Left ventricle myocardium inferior (tissue), 1 donor: ENCODE measurements at regions not wholly inside any gene's neighbourhood (a gene's known extent, or its start where the extent isn't known, plus 50 kb on each side); places are given as distances from the start of the nearest gene placed in this dataset.
"Not testable (repeated sequence)": the region's sequence is repeated elsewhere in the genome, so short reads cannot be mapped to it uniquely, and the experiment has no call there.

Experiments used
- DNase-seq: peaks from one replicate; pipeline ENCODE4 v3.0.0-alpha.2; 2020
- H3K27ac ChIP-seq: fragments of 200-600 bp; replicated peaks from 2 replicates; pipeline ENCODE4 v1.8.0; 2021
- H3K27me3 ChIP-seq: fragments of 200-600 bp; 2 replicates; pipeline ENCODE4 v1.8.0; 2021; ENCODE audit warnings: low read depth
- H3K36me3 ChIP-seq: fragments of 200-600 bp; 2 replicates; pipeline ENCODE4 v1.8.0; 2021
- H3K4me1 ChIP-seq: fragments of 200-600 bp; 2 replicates; pipeline ENCODE4 v1.8.0; 2021
- H3K4me3 ChIP-seq: fragments of 200-600 bp; 2 replicates; pipeline ENCODE4 v1.8.0; 2021; ENCODE audit warnings: mild to moderate bottlenecking, moderate library complexity
- H3K9me3 ChIP-seq: fragments of 200-600 bp; replicated peaks from 2 replicates; pipeline ENCODE4 v1.8.0; 2021
- intact Hi-C: fragments of 100-400 bp; cut with micrococcal nuclease; formaldehyde crosslinking; loops from one replicate; pipeline ENCODE4 v1.11.0; 2022
- TF ChIP-seq, protein P1 (sequence below): fragments of 200-600 bp; IDR thresholded peaks from 2 replicates; pipeline ENCODE4 v1.8.0; 2021; ENCODE audit warnings: antibody characterized with exemption, mild to moderate bottlenecking, borderline replicate concordance
- donor health status: DM: no; HTN: yes; CAD: no; lungs with severe emphysema.

DNA sequence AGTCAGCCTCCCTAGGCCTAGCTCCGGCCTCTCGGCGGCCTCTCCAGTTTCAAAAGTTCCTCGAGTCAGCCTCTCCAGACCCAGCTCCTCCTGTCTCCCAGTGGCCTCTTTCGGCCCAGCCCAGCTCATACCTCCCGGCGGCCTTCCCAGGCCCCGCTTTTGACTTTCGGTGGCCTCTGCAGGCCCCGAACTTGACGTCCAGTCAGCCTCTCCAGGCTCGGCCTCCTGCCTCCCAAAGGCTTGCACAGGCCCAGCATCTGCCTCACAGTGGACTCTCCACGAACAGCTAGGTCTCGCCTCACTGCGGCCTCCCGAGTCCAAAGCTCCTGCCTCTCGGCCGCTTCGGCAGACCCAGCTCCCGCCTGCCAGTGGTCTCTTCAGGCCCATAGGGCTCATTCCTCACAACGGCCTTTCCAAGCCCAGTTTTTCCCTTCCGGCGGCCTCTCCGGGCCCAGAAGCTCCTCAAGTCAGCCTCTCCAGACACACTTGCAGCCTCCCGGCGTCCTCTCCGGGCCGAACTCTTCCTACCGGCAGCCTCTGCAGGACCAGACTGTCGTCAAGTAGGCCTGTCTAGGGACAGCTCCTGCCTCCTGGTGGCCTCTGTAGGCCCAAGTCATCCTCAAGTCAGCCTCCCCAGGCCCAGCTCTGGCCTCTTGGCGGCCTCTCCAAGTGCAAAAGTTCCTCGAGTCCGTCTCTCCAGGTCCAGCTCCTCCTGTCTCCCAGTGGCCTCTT, 249.9 kb upstream of the ZNF722 start:
- DNase-seq, H3K27me3 ChIP-seq, intact Hi-C loops, H3K4me3 ChIP-seq, H3K4me1 ChIP-seq, H3K36me3 ChIP-seq, H3K27ac ChIP-seq, H3K9me3 ChIP-seq: not testable (repeated sequence)

DNA sequence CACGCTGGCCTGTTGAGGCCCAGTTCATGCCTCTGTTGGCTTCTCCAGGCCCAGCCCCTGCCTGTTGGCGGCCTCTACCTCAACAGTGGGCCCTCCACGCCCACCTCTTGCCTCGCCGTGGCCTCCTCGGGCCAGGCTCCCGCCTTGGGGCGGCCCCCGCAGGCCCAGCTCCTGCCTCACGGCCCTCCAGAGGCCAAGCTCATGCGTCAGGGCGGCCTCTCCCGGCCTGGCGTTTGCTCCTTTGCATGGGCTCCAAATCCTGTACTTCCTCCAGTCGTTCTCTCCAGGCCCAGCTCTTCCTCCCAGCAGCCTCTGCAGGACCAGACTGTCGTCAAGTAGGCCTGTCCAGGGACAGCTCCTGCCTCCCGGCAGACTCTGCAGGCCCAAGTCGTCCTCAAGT, 246.2 kb upstream of the ZNF722 start:
- H3K9me3 ChIP-seq, DNase-seq, H3K4me1 ChIP-seq: not testable (repeated sequence)

DNA sequence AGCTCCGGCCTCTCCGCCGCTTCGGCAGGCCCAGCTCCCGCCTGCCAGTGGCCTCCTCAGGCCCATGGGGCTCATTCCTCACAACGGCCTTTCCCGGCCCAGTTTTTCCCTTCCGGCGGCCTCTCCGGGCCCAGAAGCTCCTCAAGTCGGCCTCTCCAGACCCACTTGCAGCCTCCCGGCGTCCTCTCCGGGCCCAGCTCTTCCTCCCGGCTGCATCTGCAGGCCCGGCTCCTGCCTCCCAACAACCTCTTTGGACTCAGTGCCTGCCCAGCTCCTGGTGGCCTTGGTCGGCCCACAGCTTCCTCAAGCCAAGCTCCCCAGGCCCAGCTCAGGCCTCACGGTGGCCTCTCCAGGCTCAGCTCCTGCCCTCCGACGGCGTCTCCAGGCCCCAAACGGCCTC, 245.5 kb upstream of the ZNF722 start:
- H3K27me3 ChIP-seq, H3K27ac ChIP-seq, intact Hi-C loops, DNase-seq, H3K9me3 ChIP-seq, H3K4me3 ChIP-seq, H3K36me3 ChIP-seq, H3K4me1 ChIP-seq: not testable (repeated sequence)

More for the DNA sequence above, 246.2 kb upstream of the ZNF722 start:
- H3K27ac ChIP-seq, intact Hi-C loops, H3K36me3 ChIP-seq, H3K4me3 ChIP-seq, H3K27me3 ChIP-seq: not testable (repeated sequence)

DNA sequence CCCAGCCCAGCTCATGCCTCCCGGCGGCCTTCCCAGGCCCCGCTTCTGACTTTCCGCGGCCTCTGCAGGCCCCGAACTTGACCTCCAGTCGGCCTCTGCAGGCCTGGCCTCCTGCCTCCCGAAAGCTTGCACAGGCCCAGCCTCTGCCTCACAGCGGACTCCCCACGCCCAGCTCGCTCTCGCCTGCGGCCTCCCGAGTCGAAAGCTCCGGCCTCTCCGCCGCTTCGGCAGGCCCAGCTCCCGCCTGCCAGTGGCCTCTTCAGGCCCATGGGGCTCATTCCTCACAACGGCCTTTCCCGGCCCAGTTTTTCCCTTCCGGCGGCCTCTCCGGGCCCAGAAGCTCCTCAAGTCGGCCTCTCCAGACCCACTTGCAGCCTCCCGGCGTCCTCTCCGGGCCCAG, 238.4 kb upstream of the ZNF722 start:
- H3K27ac ChIP-seq, H3K27me3 ChIP-seq, DNase-seq, H3K9me3 ChIP-seq, H3K36me3 ChIP-seq, H3K4me1 ChIP-seq, intact Hi-C loops, H3K4me3 ChIP-seq: not testable (repeated sequence)

DNA sequence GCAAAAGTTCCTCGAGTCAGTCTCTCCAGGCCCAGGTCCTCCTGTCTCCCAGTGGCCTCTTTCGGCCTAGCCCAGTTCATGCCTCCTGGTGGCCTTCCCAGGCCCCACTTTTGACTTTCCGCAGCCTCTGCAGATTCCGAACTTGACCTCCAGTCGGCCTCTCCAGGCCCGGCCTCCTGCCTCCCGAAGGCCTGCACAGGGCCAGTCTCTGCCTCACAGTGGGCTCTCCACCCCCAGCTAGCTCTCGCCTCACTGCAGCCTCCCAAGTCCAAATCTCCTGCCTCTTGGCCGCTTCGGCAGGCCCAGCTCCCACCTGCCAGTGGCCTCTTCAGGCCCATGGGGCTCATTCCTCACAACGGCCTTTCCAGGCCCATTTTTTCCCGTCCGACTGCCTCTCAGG, 233.1 kb upstream of the ZNF722 start:
- H3K27me3 ChIP-seq, H3K4me1 ChIP-seq: not testable (repeated sequence)

DNA sequence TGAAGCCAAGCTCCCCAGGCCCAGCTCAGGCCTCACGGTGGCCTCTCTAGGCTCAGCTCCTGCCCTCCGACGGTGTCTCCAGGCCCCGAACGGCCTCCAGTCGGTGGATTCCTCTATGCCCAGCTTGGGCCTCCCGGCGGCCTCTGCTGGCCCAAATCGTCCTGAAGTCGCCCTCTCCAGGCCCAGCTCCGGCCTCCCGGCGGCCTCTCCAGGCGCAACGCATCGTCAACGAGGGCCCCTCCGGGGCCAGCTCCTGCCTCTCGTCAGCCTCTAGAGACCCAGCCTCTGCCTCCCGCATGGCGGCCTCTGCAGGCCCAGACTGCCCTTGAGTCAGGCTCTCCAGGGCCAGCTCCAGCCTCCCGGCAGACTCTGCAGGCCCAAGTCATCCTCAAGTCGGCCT, 232.5 kb upstream of the ZNF722 start:
- H3K9me3 ChIP-seq, H3K4me3 ChIP-seq, DNase-seq, intact Hi-C loops, H3K4me1 ChIP-seq, H3K27me3 ChIP-seq, H3K27ac ChIP-seq, H3K36me3 ChIP-seq: not testable (repeated sequence)

More for the DNA sequence above, 233.1 kb upstream of the ZNF722 start:
- intact Hi-C loops, H3K4me3 ChIP-seq, H3K9me3 ChIP-seq, H3K36me3 ChIP-seq, H3K27ac ChIP-seq, DNase-seq: not testable (repeated sequence)

DNA sequence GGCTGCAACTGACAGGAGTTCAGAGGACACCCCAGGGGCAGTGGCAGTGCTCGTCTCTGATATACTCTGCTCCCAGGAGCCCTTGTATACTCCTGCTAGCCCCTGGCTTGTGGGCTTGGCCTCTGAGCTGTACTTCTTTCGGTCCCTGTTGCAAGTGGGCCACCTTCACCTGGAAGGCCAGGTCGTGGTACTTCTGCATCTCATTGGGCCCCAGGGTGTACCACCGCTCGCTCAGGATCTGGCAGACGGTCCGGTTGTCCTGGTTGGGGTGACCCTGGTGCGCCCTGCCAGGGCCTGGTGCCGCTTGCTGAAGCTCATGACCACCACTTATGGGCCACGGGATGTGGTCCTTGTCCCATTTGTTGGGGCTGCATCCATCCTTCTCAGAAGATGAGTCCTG, 228.5 kb upstream of the ZNF722 start:
- H3K4me1 ChIP-seq, H3K27me3 ChIP-seq, DNase-seq, intact Hi-C loops, H3K4me3 ChIP-seq, H3K27ac ChIP-seq, H3K9me3 ChIP-seq, H3K36me3 ChIP-seq: not testable (repeated sequence)

DNA sequence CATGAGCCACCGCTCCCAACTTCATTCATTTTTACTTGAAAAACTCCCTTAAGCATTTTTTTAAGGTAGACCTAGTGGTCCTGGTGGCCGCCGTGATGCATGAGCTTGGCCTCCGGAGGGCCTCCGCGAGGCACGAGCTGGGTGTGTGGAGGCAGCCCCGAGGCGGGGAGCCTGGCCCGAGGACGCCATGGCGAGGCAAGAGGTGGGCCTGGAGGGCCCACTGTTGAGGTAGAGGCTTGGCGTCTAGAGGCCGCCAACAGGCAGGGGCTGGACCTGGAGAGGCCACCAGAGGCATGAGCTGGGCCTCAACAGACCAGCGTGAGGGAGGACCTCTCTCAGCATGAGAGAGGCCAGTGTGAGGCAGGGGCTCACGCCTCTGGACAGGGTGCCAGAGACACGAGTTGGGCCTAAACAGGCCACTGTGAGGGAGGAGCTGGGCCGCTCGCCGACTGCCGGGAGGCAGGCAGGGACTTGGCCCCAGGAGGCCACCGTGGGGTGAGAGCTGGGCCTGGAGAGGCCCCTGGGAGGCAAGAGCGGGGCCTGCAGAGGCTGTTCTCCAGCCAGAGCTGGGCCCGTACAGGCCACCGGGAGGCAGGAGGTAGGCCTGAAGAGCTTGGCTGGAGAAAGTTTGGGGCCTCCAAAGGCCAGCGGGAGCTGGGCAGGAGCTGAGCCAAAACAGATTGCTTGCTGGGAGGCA, 227.1 kb upstream of the ZNF722 start:
- intact Hi-C loops, H3K27me3 ChIP-seq, H3K9me3 ChIP-seq, DNase-seq, H3K4me3 ChIP-seq, H3K27ac ChIP-seq, H3K4me1 ChIP-seq, H3K36me3 ChIP-seq: not testable (repeated sequence)

DNA sequence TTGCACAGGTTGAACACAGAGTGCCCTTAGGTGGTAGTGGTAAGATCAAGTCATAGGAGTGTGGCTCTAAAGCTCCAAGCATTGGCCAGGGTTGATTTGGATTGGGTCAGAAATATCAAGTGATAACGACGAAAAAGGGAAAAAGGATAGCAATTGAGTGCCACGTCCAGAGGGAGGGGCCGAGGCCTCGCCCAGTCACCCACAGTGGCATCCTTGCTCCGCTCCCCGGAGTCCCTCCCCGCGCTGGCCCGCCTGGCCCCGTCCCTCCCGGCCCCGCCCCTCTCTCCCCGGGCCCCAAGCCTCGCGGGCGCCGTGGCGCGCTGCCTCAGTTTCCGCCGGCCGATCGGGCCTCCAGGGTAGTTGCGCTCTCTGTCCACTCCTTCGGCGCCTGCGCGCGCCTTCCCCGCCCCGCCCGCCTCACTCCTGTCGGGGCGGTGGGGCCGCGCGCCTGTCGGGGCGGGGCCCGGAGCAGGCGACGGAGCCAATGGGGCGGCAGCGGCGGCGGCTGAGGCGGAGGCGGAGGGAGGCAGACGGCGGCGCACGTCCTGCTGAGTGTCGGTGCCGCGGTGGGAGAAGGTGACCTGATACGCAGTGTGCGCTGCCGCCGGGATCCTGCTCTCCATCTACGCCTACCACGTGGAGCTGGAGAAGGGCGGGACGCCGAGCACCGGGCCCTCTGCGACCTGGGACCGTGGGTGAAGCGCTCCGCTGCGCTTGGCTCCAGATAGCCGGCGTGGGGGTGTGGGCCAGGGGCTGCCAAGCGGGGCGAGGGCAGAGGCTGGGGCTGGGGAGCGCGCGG, 209.1 kb upstream of the ZNF722 start:
- Histone ChIP-seq H3K36me3 (no peaks in the 10 kb centered on the region), H3K9me3 (no peaks in the 10 kb centered on the region), H3K27ac (peak overlapping the region; percentile 8), H3K4me1 (no peaks in the 10 kb centered on the region), H3K27me3 (peaks cover 22% of the 10 kb centered on the region), H3K4me3 (peak overlapping the region; percentile 46)
- peak; percentile 22 for DNase-seq
- TF ChIP-seq, protein P1, sequence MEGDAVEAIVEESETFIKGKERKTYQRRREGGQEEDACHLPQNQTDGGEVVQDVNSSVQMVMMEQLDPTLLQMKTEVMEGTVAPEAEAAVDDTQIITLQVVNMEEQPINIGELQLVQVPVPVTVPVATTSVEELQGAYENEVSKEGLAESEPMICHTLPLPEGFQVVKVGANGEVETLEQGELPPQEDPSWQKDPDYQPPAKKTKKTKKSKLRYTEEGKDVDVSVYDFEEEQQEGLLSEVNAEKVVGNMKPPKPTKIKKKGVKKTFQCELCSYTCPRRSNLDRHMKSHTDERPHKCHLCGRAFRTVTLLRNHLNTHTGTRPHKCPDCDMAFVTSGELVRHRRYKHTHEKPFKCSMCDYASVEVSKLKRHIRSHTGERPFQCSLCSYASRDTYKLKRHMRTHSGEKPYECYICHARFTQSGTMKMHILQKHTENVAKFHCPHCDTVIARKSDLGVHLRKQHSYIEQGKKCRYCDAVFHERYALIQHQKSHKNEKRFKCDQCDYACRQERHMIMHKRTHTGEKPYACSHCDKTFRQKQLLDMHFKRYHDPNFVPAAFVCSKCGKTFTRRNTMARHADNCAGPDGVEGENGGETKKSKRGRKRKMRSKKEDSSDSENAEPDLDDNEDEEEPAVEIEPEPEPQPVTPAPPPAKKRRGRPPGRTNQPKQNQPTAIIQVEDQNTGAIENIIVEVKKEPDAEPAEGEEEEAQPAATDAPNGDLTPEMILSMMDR, result no peak
- intact Hi-C loops, result no loop called here

DNA sequence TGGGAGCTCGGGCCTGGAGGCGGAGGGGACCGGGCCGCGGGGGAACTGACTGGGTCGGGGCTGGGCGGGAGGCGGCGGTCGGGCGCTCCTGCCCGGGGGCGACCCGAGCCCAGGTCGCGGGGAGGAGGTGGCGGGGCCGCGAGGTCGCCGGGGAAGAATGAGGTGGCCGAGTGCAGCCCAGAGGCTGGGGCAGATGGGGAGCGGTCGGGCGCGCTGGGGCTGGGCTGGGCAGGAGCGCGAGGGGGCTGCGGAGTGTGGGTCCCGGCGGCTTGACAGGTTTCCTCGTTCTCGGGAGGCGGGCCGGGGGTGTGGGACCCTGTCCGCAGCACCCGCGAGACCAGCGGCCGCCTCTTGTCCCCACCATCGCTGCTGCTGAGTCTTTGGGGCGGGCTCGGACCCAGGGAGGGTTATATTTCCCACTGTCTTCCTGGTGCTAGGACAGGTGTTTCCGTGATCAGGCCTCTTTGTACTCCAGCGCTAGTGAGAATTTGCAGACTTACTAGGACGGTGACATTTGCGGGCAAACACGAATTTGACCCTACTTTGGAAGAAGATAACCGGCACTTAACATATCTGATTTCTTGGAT, 208.4 kb upstream of the ZNF722 start:
- H3K9me3 ChIP-seq, H3K27ac ChIP-seq, intact Hi-C loops, H3K36me3 ChIP-seq, DNase-seq, H3K4me1 ChIP-seq: not testable (repeated sequence)
- Histone ChIP-seq H3K27me3 (peaks cover 22% of the 10 kb centered on the region), H3K4me3 (peak overlapping the region; percentile 46)
